DOHH2 (cell line): ENCODE measurements at regions not wholly inside any gene's neighbourhood (a gene's known extent, or its start where the extent isn't known, plus 50 kb on each side); places are given as distances from the start of the nearest gene placed in this dataset.

ENCODE experiments used
- H3F3A ChIP-seq: fragments of 200-600 bp; sonication (generic), shearing (Covaris generic); 2 replicates; pipeline ENCODE4 v1.6.0; 2016; ENCODE audit warnings: antibody characterized with exemption, mild to moderate bottlenecking; ENCODE audit not compliant: control insufficient read depth, insufficient read depth
- H3K27ac ChIP-seq: fragments of 200-600 bp; sonication (generic); 2 replicates; pipeline ENCODE4 v1.5.1; 2014; ENCODE audit warnings: low read depth, mild to moderate bottlenecking, low read length, moderate library complexity
- H3K27me3 ChIP-seq: fragments of 200-600 bp; sonication (generic); 2 replicates; pipeline ENCODE4 v1.6.1; 2014; ENCODE audit warnings: mild to moderate bottlenecking, low read length, mixed read lengths; ENCODE audit not compliant: control insufficient read depth
- H3K36me3 ChIP-seq: fragments of 200-600 bp; sonication (generic); 2 replicates; pipeline ENCODE4 v1.6.1; 2014; ENCODE audit warnings: mild to moderate bottlenecking, low read length, moderate library complexity, mixed read lengths; ENCODE audit not compliant: control insufficient read depth
- H3K4me1 ChIP-seq: fragments of 200-600 bp; sonication (generic); 2 replicates; pipeline ENCODE4 v1.6.1; 2014; ENCODE audit warnings: mild to moderate bottlenecking, low read length, mixed read lengths; ENCODE audit not compliant: control insufficient read depth
- H3K4me2 ChIP-seq: fragments of 200-600 bp; sonication (generic); 2 replicates; pipeline ENCODE4 v1.6.0; 2014; ENCODE audit warnings: mild to moderate bottlenecking, low read length, moderate library complexity
- H3K4me3 ChIP-seq: fragments of 200-600 bp; sonication (generic); 2 replicates; pipeline ENCODE4 v1.5.1; 2014; ENCODE audit warnings: mild to moderate bottlenecking, low read length, mixed read lengths
- H3K79me2 ChIP-seq: fragments of 200-600 bp; sonication (generic); 2 replicates; pipeline ENCODE4 v1.6.1; 2014; ENCODE audit warnings: mild to moderate bottlenecking, low read length, mixed read lengths; ENCODE audit not compliant: control insufficient read depth
- H3K9me2 ChIP-seq: fragments of 200-600 bp; sonication (generic); replicated peaks from 2 replicates; pipeline ENCODE4 v1.6.1; 2014; ENCODE audit warnings: mild to moderate bottlenecking, low read length, mixed read lengths; ENCODE audit not compliant: control insufficient read depth
- H3K9me3 ChIP-seq: fragments of 200-600 bp; sonication (generic); 2 replicates; pipeline ENCODE4 v1.6.1; 2014; ENCODE audit warnings: antibody characterized with exemption, low read length, mixed read lengths; ENCODE audit not compliant: control insufficient read depth, insufficient read depth
- H4K20me1 ChIP-seq: fragments of 200-600 bp; sonication (generic); 2 replicates; pipeline ENCODE4 v1.6.0; 2014; ENCODE audit warnings: low read depth, mild to moderate bottlenecking, antibody characterized with exemption, low read length, moderate library complexity; ENCODE audit not compliant: control insufficient read depth, insufficient read depth
- CTCF ChIP-seq: fragments of 200-600 bp; sonication (generic); IDR thresholded peaks from one replicate; pipeline ENCODE4 v1.5.1; 2014; ENCODE audit warnings: antibody characterized with exemption, mild to moderate bottlenecking, low read depth, low read length; ENCODE audit not compliant: poor library complexity, severe bottlenecking
- EZH2phosphoT487 ChIP-seq: fragments of 200-600 bp; sonication (generic); IDR thresholded peaks from 2 replicates; pipeline ENCODE4 v1.6.1; 2017; ENCODE audit warnings: borderline replicate concordance, mild to moderate bottlenecking, antibody characterized with exemption, low read length, moderate library complexity, mixed read lengths

GRCh38 chr18:75824661-75825060 lies 397.2 kb upstream of the SMIM21 start:
- Histone ChIP-seq H3K79me2 (no peaks in the 10 kb centered on the region), H3F3A (no peaks in the 10 kb centered on the region), H4K20me1 (no peaks in the 10 kb centered on the region), H3K27ac (no peak overlapping the region), H3K4me1 (no peaks in the 10 kb centered on the region), H3K4me2 (no peak overlapping the region), H3K27me3 (no peaks in the 10 kb centered on the region), H3K9me2 (no peaks in the 10 kb centered on the region), H3K36me3 (no peaks in the 10 kb centered on the region), H3K9me3 (no peaks in the 10 kb centered on the region), H3K4me3 (no peak overlapping the region)
- no peak for TF ChIP-seq EZH2phosphoT487
- no peak for TF ChIP-seq CTCF

GRCh38 chr18:75823471-75823870 lies 396.0 kb upstream of the SMIM21 start:
- Histone ChIP-seq H3K27ac (no peak overlapping the region), H3K9me3 (no peaks in the 10 kb centered on the region), H3F3A (no peaks in the 10 kb centered on the region), H3K79me2 (no peaks in the 10 kb centered on the region), H3K4me1 (no peaks in the 10 kb centered on the region), H3K9me2 (no peaks in the 10 kb centered on the region), H4K20me1 (no peaks in the 10 kb centered on the region), H3K4me2 (no peak overlapping the region), H3K27me3 (no peaks in the 10 kb centered on the region), H3K4me3 (no peak overlapping the region), H3K36me3 (no peaks in the 10 kb centered on the region)
- TF ChIP-seq CTCF: no peak
- no peak for TF ChIP-seq EZH2phosphoT487

GRCh38 chr18:75818383-75818782 lies 390.9 kb upstream of the SMIM21 start:
- Histone ChIP-seq H3K27ac (no peak overlapping the region), H3K9me2 (no peaks in the 10 kb centered on the region), H4K20me1 (no peaks in the 10 kb centered on the region), H3K36me3 (no peaks in the 10 kb centered on the region), H3F3A (no peaks in the 10 kb centered on the region), H3K27me3 (no peaks in the 10 kb centered on the region), H3K4me2 (no peak overlapping the region), H3K4me3 (no peak overlapping the region), H3K9me3 (no peaks in the 10 kb centered on the region), H3K4me1 (no peaks in the 10 kb centered on the region), H3K79me2 (no peaks in the 10 kb centered on the region)
- TF ChIP-seq EZH2phosphoT487 (no peak), CTCF (no peak)

- no peaks in the 10 kb centered on the region for H3K9me3 ChIP-seq
Measured at GRCh38 chr18:75815767-75816166, 388.3 kb upstream of the SMIM21 start.

More at GRCh38 chr18:75815767-75816166, 388.3 kb upstream of the SMIM21 start:
- H3K9me2 ChIP-seq: no peaks in the 10 kb centered on the region
- H3K27ac ChIP-seq: no peak overlapping the region
- H3F3A ChIP-seq: no peaks in the 10 kb centered on the region
- no peaks in the 10 kb centered on the region for H3K36me3 ChIP-seq
- H3K27me3 ChIP-seq: no peaks in the 10 kb centered on the region
- no peaks in the 10 kb centered on the region for H3K4me1 ChIP-seq
- no peaks in the 10 kb centered on the region for H3K79me2 ChIP-seq
- H3K4me2 ChIP-seq: no peak overlapping the region
- no peak overlapping the region for H3K4me3 ChIP-seq
- TF ChIP-seq CTCF (no peak), EZH2phosphoT487 (no peak)
- H4K20me1 ChIP-seq: no peaks in the 10 kb centered on the region
